Prostate gland (tissue), 2 donors: ENCODE measurements at regions not wholly inside any gene's neighbourhood (a gene's known extent, or its start where the extent isn't known, plus 50 kb on each side); places are given as distances from the start of the nearest gene placed in this dataset.

Experiments used
- DNase-seq: peaks from one replicate; pipeline ENCODE4 v3.0.0-alpha.2; 2019; ENCODE audit warnings: low spot score
- H3K27ac ChIP-seq, 2 donors: fragments of 200-600 bp; sonication (generic); 2 replicates each; pipeline ENCODE4 v1.5.1; 2017 to 2019
- H3K27me3 ChIP-seq: fragments of 200-600 bp; sonication (generic); replicated peaks from 2 replicates; pipeline ENCODE4 v1.5.1; 2019; ENCODE audit not compliant: insufficient read depth
- H3K36me3 ChIP-seq, 2 donors: fragments of 200-600 bp; sonication (generic); 1 replicate in 1 of 2; 2 replicates in 1 of 2; pipeline versions ENCODE4 v1.5.1 to v1.8.1; 2017 to 2019
- H3K4me1 ChIP-seq: fragments of 200-600 bp; sonication (generic); replicated peaks from 2 replicates; pipeline ENCODE4 v1.5.1; 2019
- H3K4me3 ChIP-seq, 2 donors: fragments of 200-600 bp; sonication (generic); 2 replicates each; pipeline ENCODE4 v1.5.1; 2017 to 2019
- H3K9me3 ChIP-seq: fragments of 200-600 bp; sonication (generic); 2 replicates; pipeline ENCODE4 v1.5.1; 2017
- POLR2A ChIP-seq: fragments of 450-650 bp; IDR thresholded peaks from one replicate; pipeline ENCODE4 v1.6.1; 2016; ENCODE audit warnings: antibody characterized with exemption, mild to moderate bottlenecking
- POLR2AphosphoS5 ChIP-seq: sonication (generic); formaldehyde crosslinking; IDR thresholded peaks from one replicate; pipeline ENCODE4 v1.6.1; 2017; ENCODE audit warnings: antibody characterized with exemption
- WGBS: methylation state at CpG from one replicate; pipeline ENCODE4 v1.1.5; 2018; 5-methylcytosine and 5-hydroxymethylcytosine counted together
- intact Hi-C: fragments of 100-400 bp; cut with DNase I; formaldehyde crosslinking; loops from one replicate; pipeline ENCODE4 v1.14.2; 2022
- TF ChIP-seq, protein P1 (sequence below), 4 experiments: fragments of 200-600 bp in 2 of 4; fragments of 450-650 bp in 2 of 4; sonication (generic) in 2 of 4; IDR thresholded peaks; 1 replicate in 3 of 4; 2 replicates in 1 of 4; pipeline ENCODE4 v1.5.1; 2016 to 2019; ENCODE audit warnings: antibody characterized with exemption in 4 of 4, mild to moderate bottlenecking in 2 of 4, moderate library complexity in 2 of 4

DNA sequence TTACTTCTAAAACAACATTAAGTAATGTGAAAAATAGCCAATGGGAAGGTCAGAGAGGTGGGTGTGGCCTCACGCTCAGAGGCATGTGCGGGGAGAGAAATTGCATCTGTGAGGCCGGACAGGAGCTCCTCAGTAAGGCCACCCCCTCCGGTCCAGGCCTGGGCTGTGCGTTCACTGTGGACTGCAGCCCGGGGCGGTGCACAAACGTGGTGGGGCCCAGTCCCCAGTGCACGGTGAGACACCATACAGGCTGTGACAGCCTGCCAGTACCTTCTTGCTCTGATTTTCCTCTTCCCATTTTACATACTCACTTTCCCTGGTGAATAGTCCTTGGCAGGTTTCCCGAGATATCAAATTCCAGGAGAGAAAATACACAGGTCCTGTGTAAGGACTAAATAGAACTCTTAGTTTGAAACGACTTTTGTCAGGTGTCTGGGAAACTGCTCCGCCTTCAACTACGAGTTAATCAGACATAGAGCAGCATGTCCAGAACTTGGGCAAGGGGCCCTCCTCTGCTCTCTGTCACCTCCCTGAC, 174.1 kb upstream of the MKI67 start:
- Histone ChIP-seq H3K4me3 (no peak overlapping the region), H3K4me1 (no peaks in the 10 kb centered on the region), H3K9me3 (no peaks in the 10 kb centered on the region), H3K36me3 (no peaks in the 10 kb centered on the region), H3K27me3 (no peaks in the 10 kb centered on the region), H3K27ac (no peak overlapping the region)
- intact Hi-C loops = no loop called here
- no peak for TF ChIP-seq POLR2AphosphoS5
- TF ChIP-seq, protein P1, sequence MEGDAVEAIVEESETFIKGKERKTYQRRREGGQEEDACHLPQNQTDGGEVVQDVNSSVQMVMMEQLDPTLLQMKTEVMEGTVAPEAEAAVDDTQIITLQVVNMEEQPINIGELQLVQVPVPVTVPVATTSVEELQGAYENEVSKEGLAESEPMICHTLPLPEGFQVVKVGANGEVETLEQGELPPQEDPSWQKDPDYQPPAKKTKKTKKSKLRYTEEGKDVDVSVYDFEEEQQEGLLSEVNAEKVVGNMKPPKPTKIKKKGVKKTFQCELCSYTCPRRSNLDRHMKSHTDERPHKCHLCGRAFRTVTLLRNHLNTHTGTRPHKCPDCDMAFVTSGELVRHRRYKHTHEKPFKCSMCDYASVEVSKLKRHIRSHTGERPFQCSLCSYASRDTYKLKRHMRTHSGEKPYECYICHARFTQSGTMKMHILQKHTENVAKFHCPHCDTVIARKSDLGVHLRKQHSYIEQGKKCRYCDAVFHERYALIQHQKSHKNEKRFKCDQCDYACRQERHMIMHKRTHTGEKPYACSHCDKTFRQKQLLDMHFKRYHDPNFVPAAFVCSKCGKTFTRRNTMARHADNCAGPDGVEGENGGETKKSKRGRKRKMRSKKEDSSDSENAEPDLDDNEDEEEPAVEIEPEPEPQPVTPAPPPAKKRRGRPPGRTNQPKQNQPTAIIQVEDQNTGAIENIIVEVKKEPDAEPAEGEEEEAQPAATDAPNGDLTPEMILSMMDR (IDR thresholded peaks at IDR 0.05) = no peak
- TF ChIP-seq POLR2A = no peak
- DNase-seq = no peak
- 60% methylated on average over 13 of the region's 13 CpGs for WGBS

DNA sequence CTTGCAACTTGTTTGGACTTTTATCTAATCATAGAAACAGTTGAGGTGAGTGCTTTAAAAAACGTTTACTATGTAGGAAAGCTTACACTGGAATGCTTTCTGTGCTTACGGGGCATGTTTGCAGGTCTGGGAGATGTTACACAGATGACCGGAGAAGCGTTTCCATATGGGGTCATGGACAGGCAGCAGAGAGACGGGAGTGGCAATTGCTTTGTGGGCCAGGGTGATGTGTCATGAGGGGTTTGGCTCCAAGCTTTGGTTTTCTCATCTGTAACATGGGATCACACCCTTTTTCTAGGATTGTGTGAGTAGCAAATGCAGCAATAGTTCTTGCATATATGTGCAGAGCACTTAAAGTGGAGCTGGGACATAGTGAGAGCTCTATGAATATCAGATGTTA, 174.8 kb upstream of the MKI67 start:
- DNase-seq = no peak
- no peak overlapping the region for H3K27ac ChIP-seq
- no peak overlapping the region for H3K4me3 ChIP-seq
- intact Hi-C loops = no loop called here
- 73% methylated on average over 5 of the region's 5 CpGs for WGBS
- H3K9me3 ChIP-seq = no peaks in the 10 kb centered on the region
- H3K27me3 ChIP-seq = no peaks in the 10 kb centered on the region
- TF ChIP-seq, protein P1 (IDR thresholded peaks at IDR 0.05) = no peak
- TF ChIP-seq POLR2AphosphoS5 (no peak), POLR2A (no peak)
- no peaks in the 10 kb centered on the region for H3K4me1 ChIP-seq
- H3K36me3 ChIP-seq = no peaks in the 10 kb centered on the region

DNA sequence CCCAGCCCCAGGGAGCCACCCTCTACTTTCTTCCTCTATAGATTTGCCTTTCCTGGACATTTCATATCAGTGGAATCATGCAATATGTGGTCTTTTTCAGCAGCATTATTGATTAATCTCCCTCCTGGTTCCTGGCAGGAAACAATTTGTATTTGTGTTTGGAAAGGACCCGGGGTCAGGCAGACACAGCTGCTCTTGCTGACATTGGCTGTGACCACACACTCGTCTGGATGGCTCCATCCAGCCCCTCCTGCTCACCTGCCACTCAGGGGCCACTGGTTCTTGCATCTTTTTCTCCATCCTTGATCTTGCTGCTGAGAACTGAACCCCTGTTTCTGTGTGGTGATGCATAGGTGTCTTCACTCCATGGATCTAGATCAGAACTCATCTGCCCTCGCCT, 176.6 kb upstream of the MKI67 start:
- Histone ChIP-seq H3K27me3 (no peaks in the 10 kb centered on the region), H3K27ac (no peak overlapping the region), H3K4me1 (no peaks in the 10 kb centered on the region), H3K4me3 (no peak overlapping the region), H3K9me3 (no peaks in the 10 kb centered on the region), H3K36me3 (no peaks in the 10 kb centered on the region)
- 70% methylated on average over 3 of the region's 3 CpGs for WGBS
- DNase-seq = no peak
- intact Hi-C loops = no loop called here
- no peak for TF ChIP-seq POLR2AphosphoS5
- no peak for TF ChIP-seq POLR2A
- TF ChIP-seq, protein P1 (IDR thresholded peaks at IDR 0.05) = no peak

DNA sequence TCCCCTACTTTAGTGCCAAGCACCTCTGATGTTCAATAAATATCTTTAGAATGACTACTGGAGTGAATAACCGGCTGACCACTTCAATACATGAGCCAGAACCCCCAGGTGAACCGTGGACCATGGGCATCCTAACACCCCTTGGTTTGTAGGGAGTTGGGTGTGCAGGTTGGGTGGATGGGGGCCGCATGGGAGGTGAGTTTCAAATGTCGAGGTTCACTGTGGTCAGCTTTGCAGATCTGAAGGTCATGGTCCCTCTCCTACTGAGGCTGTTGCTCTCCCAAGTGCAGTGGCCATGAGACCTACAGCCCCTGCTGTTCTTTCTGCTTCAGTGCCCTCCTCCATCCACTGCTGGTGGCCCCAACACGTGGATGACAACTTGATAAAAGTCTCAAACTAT, 178.0 kb upstream of the MKI67 start:
- H3K27ac ChIP-seq = no peak overlapping the region
- TF ChIP-seq POLR2AphosphoS5 = no peak
- TF ChIP-seq, protein P1 (IDR thresholded peaks at IDR 0.05) = no peak
- WGBS = 72% methylated on average over 5 of the region's 5 CpGs
- H3K27me3 ChIP-seq = no peaks in the 10 kb centered on the region
- no peak for DNase-seq
- H3K4me3 ChIP-seq = no peak overlapping the region
- intact Hi-C loops = no loop called here
- H3K9me3 ChIP-seq = no peaks in the 10 kb centered on the region
- H3K4me1 ChIP-seq = no peaks in the 10 kb centered on the region
- H3K36me3 ChIP-seq = no peaks in the 10 kb centered on the region

DNA sequence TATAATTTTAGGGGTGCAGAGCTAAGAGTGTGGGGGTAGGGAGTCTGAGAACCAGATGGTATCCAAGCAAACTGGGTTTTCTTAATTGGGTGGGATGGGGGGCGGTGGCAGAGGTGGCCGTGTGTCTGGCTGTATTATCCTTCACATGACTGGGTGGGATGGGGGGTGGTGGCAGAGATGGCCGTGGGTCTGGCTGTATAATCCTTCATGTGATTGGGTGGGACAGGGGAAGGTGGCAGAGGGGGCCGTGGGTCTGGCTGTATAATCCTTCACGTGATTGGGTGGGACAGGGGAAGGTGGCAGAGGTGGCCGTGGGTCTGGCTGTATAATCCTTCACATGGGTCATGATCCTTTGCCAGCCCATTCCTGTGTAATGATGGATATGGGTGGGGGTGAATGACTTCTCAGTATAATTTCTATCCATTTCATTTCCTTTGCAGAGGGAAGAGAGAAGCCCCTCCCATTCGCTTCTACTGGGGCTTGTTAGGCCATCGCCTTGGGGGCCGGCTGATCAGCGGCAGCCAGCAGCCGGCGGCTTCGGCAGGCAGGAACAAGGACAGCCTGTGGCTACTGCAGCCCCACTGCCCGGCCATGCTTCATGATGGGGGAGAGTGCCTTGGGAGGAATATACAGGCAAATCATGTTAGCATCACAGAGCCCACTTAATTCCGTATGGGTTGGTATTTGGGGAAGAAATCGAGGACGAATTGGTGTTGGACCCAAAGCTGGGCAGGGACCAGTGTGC, 179.6 kb upstream of the MKI67 start:
- Histone ChIP-seq H3K36me3 (no peaks in the 10 kb centered on the region), H3K4me3 (no peak overlapping the region), H3K9me3 (no peaks in the 10 kb centered on the region), H3K27ac (no peak overlapping the region), H3K4me1 (no peaks in the 10 kb centered on the region), H3K27me3 (peaks cover 2% of the 10 kb centered on the region)
- TF ChIP-seq, protein P1 (IDR thresholded peaks at IDR 0.05) = no peak
- TF ChIP-seq POLR2AphosphoS5 (no peak), POLR2A (no peak)
- no peak for DNase-seq
- WGBS = 84% methylated on average over 17 of the region's 17 CpGs
- intact Hi-C loops = no loop called here
